ENCODE measurements at regions not wholly inside any gene's neighbourhood (a gene's known extent, or its start where the extent isn't known, plus 50 kb on each side); places are given as distances from the start of the nearest gene placed in this dataset.
"Not testable (repeated sequence)": the region's sequence is repeated elsewhere in the genome, so short reads cannot be mapped to it uniquely, and the experiment has no call there.

DNA sequence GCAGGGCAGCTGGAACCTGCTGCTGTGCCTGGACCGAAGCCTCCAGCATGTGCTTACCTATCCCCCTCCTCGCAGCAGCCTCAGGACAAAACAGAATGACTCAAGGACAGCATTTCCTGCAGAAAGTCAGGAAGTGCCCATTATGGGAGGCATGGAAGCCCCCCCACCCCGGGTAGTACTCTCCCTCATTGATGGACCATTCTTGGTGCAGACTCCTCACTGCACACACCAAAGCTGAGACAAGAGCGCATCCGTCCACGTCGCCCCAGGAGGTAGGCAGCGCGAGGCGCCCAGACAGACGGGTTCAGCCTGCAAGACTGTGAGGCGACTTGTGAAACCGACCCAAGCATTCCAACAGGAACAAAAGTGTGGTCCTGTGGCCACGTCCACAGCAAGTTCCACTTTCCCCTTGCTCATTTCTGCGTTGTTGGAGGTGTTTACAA lies 243.9 kb upstream of the ATXN7L3B start:
- no peak for DNase-seq

- peak; percentile 76 for DNase-seq
These were observed 220.5 kb upstream of the ATXN7L3B start for GRCh38 chr12:74317078-74317601.

DNA sequence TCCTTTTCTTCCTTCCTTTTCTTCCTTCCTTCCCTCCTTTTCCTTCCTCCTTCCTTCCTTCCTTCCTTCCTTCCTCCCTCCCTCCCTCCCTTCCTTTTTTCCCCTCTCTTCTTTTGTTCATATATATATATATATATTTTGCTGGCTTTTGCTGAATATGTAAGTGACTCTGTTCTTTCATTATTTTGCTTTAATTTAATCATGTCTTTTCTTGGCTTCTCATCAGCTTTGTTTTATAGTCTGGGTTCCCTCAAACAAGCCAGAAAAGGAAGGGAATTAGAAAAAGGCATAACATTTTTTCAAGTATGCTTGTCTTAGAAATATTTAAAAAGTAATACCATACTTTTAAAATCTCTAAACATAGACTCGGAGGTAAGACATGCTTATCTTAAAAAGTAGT lies 219.9 kb upstream of the ATXN7L3B start:
- no peak for DNase-seq

DNA sequence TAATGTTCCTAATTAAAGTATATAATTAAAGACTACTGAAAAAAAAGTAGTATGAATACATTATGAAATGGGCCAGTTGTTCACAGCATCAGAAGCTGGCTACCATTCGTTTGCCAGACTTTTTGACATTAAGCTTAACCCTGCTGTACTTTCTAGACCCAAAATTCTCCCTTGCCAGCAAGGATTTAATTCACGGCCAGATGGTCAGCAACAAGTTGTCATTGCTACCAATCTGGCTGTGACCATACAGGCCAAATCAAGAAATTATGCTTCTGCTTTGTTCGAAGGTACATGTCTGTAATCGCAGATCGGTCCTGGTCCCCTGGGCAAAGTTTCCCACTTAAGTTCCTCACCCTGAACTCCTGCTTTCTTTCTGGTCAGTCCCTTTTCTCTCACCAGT lies 217.7 kb upstream of the ATXN7L3B start:
- no peak for DNase-seq

- no peak for DNase-seq
These were observed 216.3 kb upstream of the ATXN7L3B start for GRCh38 chr12:74321381-74321780.

DNA sequence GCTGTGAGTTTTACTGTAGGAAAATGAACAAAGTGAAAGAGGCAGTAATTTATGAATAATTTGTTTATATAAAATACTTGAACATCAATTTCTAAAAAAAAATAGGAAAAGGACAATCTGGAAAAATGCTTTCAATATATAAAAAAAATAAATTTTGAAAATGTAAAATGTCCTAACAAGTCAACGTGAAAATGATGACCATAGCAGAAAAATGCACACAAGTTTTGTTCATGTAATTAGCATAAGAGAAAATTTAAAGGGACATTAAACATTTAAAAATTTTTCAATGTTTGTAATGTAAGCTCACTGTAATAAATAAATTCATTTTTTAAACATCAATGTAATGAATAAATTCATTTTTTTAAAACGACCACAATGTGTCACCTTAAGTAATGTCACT lies 214.8 kb upstream of the ATXN7L3B start:
- no peak for DNase-seq

DNA sequence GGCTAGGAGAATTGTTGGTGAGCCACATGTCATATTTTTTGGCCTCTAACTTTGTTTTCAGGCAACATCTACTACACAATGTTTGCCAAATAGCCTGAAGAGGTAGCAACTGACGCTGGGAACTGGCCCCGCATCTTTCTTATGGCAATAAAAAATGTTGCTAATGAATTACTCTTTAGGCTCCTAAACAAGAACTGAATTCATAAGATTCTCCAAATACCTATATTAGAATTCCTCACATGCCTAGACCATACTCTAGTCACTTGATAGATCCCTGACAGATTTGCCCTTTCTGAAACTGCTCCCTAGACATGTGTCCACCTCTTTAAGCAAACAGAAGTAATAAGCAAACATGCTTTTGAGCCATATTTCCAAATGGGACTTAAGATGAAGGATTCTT lies 209.0 kb upstream of the ATXN7L3B start:
- DNase-seq: no peak

GRCh38 chr12:74334780-74335179 lies 202.9 kb upstream of the ATXN7L3B start:
- peak; percentile 82 for DNase-seq

- DNase-seq: no peak
These were observed 199.7 kb upstream of the ATXN7L3B start for GRCh38 chr12:74337951-74338350.

DNA sequence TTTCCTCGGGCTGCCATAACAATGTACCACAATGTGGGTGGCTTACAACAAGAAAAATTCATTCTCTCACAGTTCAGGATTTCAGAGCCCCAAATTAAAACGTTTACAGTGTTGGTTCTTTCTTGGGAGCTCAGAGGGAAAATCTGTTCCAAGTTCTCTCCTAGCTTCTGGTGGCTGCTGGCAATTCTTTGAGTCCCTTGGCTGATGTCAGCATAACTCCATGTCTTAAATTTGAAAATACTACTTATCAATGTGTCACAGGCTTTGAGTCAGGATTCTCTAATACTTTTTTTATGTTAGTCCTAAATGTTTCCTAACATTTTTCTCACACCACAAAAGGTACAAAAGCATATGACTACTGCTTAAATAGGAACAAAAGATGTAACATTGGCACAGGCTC lies 198.4 kb upstream of the ATXN7L3B start:
- DNase-seq: no peak

- DNase-seq: no peak
These were observed 187.7 kb upstream of the ATXN7L3B start for GRCh38 chr12:74349925-74350324.

DNA sequence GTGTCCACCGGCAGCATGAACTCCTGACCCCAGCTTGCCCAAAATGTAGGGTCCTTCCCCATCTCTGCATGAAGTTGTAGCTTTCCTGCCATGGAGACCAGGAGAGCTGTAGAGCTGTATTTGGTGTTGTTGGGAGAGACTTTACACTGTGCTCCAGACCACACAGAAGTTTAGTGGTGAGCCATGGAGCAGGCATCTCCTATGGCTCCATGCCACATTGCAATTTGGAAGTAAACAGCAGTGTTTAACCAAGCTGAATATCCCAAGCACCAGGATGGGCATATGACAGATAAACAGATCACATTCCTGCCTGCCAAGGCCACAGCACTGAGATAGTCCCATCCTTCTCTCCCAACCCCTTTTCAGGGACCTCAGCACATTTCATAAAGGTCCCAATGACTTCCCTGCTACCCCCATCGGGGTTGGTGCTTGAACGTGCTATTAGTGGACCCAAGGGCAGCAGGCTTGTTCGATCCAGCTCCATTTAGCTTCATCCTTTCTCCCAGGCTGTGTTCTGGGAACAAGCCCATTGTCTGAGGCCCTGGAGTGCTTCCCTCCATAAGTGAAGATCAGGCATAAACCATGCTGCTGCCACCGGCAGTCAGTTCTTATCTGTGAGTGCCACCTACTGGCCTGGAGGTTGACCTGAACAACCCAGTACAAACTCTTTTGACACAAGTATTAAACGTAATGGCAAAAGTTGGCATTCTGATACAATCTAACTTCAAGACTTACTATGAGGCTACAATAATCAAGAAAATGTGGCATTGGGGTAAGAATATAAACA lies 172.3 kb upstream of the ATXN7L3B start:
- DNase-seq: no peak

DNA sequence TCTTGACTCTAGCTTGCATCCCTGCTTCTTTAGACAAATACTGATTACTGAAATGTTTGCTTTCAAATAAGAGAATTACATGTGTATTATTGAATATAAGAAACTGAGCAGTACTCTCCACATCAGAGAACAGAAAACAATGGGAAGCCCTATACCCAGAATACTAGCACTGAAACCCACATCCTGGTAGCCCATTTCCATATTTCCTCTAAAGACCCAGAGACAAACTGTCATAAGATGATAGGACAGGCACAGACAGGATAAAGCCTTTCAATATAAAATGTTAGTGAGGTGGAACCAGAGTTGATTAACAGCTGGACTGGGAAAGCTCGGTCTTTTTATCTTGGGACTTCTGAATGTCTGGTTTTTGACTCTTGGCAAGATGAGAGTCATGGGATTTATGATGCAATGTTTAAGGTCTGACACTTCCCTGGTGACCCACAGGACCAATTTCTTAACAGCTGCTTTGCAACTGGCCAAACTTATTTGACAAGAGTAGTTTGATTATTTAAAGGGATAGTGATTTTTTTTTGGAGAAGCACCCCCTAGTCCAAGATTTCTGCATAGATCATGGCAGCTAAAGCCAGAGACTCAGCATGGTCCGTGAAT lies 166.9 kb upstream of the ATXN7L3B start:
- DNase-seq: no peak

DNA sequence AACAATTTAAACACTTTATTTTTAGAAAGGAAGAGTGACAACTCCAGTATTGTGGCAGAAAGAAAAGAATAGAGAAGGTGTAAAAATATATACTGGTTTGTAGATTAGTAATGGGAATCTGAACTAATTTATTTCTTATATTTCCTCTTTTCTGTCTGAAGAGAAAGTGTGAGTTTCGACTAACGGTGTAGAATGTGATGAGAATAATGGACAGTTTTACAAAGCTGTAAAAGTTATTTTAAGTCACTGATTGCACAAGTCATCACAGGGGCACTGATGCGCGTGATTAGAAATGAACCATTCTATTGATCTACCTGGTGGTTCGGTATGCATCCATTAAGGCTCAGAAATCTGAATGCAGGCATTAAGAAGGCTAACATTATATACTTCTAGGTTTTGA lies 158.5 kb upstream of the ATXN7L3B start:
- DNase-seq: no peak

DNA sequence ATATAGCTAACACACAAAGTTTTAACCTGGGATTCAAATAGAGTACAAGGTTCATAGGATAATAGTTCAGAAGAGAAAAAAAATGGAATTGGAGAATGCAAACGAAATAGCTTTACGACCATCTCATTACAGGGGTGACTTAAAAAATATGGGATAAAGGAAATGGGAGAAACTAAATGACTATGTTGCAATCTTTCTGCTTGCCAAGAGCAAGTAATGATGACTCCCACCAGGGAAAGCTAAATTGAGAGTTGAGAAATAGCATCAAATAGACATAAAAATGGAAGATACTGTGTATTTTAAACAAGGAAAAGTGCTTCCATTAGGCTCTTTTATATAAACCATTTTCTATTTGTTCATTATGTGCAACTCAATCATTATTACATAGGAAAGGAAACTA lies 155.7 kb upstream of the ATXN7L3B start:
- DNase-seq: no peak

- no peak for DNase-seq
These were observed 154.7 kb upstream of the ATXN7L3B start for GRCh38 chr12:74382983-74383382.

- no peak for DNase-seq
These were observed 146.4 kb upstream of the ATXN7L3B start for GRCh38 chr12:74391283-74391682.

- no peak for DNase-seq
These were observed 144.4 kb upstream of the ATXN7L3B start for GRCh38 chr12:74393272-74393671.

- DNase-seq: no peak
These were observed 143.0 kb upstream of the ATXN7L3B start for GRCh38 chr12:74394647-74395046.

- no peak for DNase-seq
These were observed 136.6 kb upstream of the ATXN7L3B start for GRCh38 chr12:74401035-74401434.

DNA sequence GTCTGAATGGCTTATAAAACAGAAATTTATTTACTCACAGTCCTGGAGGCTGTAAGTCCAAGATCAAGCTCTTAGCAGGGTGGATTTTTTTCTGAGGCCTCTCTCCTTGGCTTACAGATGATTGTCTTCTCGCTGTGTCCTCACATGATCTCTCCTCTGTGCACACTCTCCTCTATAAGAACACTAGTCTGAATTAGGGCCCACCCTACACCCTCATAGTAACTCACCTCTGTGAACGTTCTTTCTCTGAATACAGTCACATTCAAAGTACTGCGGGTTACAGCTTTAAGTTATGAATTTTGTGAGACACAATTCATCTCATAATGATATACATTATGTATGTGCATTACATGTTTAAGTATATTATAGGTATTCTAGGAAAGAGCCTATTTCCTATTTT lies 135.7 kb upstream of the ATXN7L3B start:
- no peak for DNase-seq

DNA sequence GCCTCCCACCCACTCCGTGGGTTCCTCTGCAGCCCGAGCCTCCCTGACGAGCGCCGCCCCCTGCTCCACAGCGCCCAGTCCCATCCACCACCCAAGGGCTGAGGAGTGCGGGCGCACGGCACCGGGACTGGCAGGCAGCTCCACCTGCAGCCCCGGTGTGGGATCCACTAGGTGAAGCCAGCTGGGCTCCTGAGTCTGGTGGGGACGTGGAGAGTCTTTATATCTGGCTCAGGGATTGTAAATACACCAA lies 134.5 kb upstream of the ATXN7L3B start:
- not testable (repeated sequence) for DNase-seq

- peak; percentile 31 for DNase-seq
These were observed 129.0 kb upstream of the ATXN7L3B start for GRCh38 chr12:74408601-74409166.

GRCh38 chr12:74412606-74413230 lies 124.9 kb upstream of the ATXN7L3B start:
- DNase-seq: peak; percentile 59
